OCI-LY1 (cell line): ENCODE measurements at regions not wholly inside any gene's neighbourhood (a gene's known extent, or its start where the extent isn't known, plus 50 kb on each side); places are given as distances from the start of the nearest gene placed in this dataset.

Experiments
- H2AFZ ChIP-seq: fragments of 200-600 bp; sonication (generic), shearing (Covaris generic); 2 replicates; pipeline ENCODE4 v1.6.0; 2014; ENCODE audit warnings: antibody characterized with exemption, mild to moderate bottlenecking, low read length
- H3F3A ChIP-seq: fragments of 200-600 bp; sonication (generic), shearing (Covaris generic); 2 replicates; pipeline ENCODE4 v1.6.0; 2014; ENCODE audit warnings: mild to moderate bottlenecking, antibody characterized with exemption, low read length, moderate library complexity; ENCODE audit not compliant: insufficient read depth
- H3K27ac ChIP-seq: fragments of 200-600 bp; sonication (generic); 2 replicates; pipeline ENCODE4 v1.5.1; 2014; ENCODE audit warnings: low read length, mixed run types, mild to moderate bottlenecking, low read depth; ENCODE audit not compliant: poor library complexity, severe bottlenecking
- H3K27me3 ChIP-seq: fragments of 200-600 bp; sonication (generic); 2 replicates; pipeline ENCODE4 v1.6.0; 2014; ENCODE audit warnings: antibody characterized with exemption, mild to moderate bottlenecking, low read length, moderate library complexity; ENCODE audit not compliant: insufficient read depth
- H3K36me3 ChIP-seq: fragments of 200-600 bp; sonication (generic); 2 replicates; pipeline ENCODE4 v1.6.1; 2014; ENCODE audit warnings: mild to moderate bottlenecking, antibody characterized with exemption, low read length, moderate library complexity, mixed read lengths; ENCODE audit not compliant: insufficient read depth
- H3K4me1 ChIP-seq: fragments of 200-600 bp; sonication (generic); 2 replicates; pipeline ENCODE4 v1.5.1; 2014; ENCODE audit warnings: mild to moderate bottlenecking, low read length, moderate library complexity; ENCODE audit not compliant: insufficient read depth, severe bottlenecking
- H3K4me2 ChIP-seq: fragments of 200-600 bp; sonication (generic), shearing (Covaris generic); 2 replicates; pipeline ENCODE4 v1.6.1; 2014; ENCODE audit warnings: low read length
- H3K4me3 ChIP-seq: fragments of 200-600 bp; sonication (generic); 2 replicates; pipeline ENCODE4 v1.5.1; 2014; ENCODE audit warnings: low read length, low read depth, mild to moderate bottlenecking, mixed read lengths; ENCODE audit not compliant: poor library complexity, severe bottlenecking
- H3K79me2 ChIP-seq: fragments of 200-600 bp; shearing (Covaris generic); 2 replicates; pipeline ENCODE4 v1.6.1; 2016; ENCODE audit warnings: mixed run types, low read length, mixed read lengths; ENCODE audit not compliant: insufficient read depth
- H3K9ac ChIP-seq: fragments of 200-600 bp; sonication (generic), shearing (Covaris generic); 2 replicates; pipeline ENCODE4 v1.6.1; 2014; ENCODE audit warnings: mild to moderate bottlenecking, low read length, mixed read lengths
- H3K9me2 ChIP-seq: fragments of 200-600 bp; sonication (generic), shearing (Covaris generic); 2 replicates; pipeline ENCODE4 v1.6.1; 2014; ENCODE audit warnings: low read depth, mild to moderate bottlenecking, low read length, mixed read lengths
- H3K9me3 ChIP-seq: fragments of 200-600 bp; shearing (Covaris generic); 2 replicates; pipeline ENCODE4 v1.6.1; 2014; ENCODE audit warnings: low read length, mixed read lengths
- H4K20me1 ChIP-seq: fragments of 200-600 bp; sonication (generic), shearing (Covaris generic); 2 replicates; pipeline ENCODE4 v1.6.0; 2016; ENCODE audit warnings: mild to moderate bottlenecking, low read length; ENCODE audit not compliant: insufficient read depth
- EZH2 ChIP-seq: fragments of 200-600 bp; sonication (generic), shearing (Covaris generic); IDR thresholded peaks from 2 replicates; pipeline ENCODE4 v1.8.0; 2017; ENCODE audit warnings: borderline replicate concordance, mixed run types, mild to moderate bottlenecking, antibody characterized with exemption, low read length, moderate library complexity, mixed read lengths
- TF ChIP-seq, protein P1 (sequence below): fragments of 200-600 bp; sonication (generic), shearing (Covaris generic); IDR thresholded peaks from 2 replicates; pipeline ENCODE4 v1.5.1; 2017; ENCODE audit warnings: mild to moderate bottlenecking, antibody characterized with exemption, low read length, moderate library complexity, mixed read lengths

- H3F3A ChIP-seq = no peaks in the 10 kb centered on the region
- H3K4me2 ChIP-seq = no peak overlapping the region
- H3K9ac ChIP-seq = no peak overlapping the region
- TF ChIP-seq, protein P1, sequence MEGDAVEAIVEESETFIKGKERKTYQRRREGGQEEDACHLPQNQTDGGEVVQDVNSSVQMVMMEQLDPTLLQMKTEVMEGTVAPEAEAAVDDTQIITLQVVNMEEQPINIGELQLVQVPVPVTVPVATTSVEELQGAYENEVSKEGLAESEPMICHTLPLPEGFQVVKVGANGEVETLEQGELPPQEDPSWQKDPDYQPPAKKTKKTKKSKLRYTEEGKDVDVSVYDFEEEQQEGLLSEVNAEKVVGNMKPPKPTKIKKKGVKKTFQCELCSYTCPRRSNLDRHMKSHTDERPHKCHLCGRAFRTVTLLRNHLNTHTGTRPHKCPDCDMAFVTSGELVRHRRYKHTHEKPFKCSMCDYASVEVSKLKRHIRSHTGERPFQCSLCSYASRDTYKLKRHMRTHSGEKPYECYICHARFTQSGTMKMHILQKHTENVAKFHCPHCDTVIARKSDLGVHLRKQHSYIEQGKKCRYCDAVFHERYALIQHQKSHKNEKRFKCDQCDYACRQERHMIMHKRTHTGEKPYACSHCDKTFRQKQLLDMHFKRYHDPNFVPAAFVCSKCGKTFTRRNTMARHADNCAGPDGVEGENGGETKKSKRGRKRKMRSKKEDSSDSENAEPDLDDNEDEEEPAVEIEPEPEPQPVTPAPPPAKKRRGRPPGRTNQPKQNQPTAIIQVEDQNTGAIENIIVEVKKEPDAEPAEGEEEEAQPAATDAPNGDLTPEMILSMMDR = no peak
- no peak for TF ChIP-seq EZH2
- H3K36me3 ChIP-seq = no peaks in the 10 kb centered on the region
- no peaks in the 10 kb centered on the region for H3K79me2 ChIP-seq
- no peaks in the 10 kb centered on the region for H3K4me1 ChIP-seq
- no peak overlapping the region for H3K27ac ChIP-seq
- H4K20me1 ChIP-seq = no peaks in the 10 kb centered on the region
- no peaks in the 10 kb centered on the region for H3K9me2 ChIP-seq
- H3K9me3 ChIP-seq = no peaks in the 10 kb centered on the region
- peaks cover 5% of the 10 kb centered on the region; the same call in 1 of the 2 replicates for H3K27me3 ChIP-seq
- H3K4me3 ChIP-seq = no peak overlapping the region
- no peak overlapping the region for H2AFZ ChIP-seq
These were observed 287.3 kb upstream of the FOXF1 start for GRCh38 chr16:86222965-86223551.

DNA sequence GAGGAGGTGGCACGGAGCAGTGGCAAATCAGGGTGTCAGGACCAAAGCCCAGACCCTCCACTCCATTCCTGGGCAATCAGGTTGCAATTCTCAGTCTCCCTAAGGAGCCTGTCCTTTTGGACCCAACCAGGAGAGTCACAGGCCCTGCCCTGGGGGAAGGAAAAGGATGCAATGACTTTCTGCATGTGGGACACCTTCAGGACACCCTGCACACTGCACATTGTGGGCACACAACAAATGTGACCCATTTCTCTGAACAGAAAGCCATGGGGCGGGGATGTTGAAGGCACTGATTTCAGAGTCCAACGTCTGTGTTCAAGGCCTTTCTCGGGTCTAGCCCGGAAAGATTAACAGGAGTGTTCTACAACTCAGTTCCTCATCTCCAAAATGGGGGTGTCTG, 286.2 kb upstream of the FOXF1 start:
- Histone ChIP-seq H3K36me3 (no peaks in the 10 kb centered on the region), H4K20me1 (no peaks in the 10 kb centered on the region), H3K27me3 (peaks cover 5% of the 10 kb centered on the region; the same call in 1 of the 2 replicates), H3K9me3 (no peaks in the 10 kb centered on the region), H3K9ac (no peak overlapping the region), H3F3A (no peaks in the 10 kb centered on the region), H2AFZ (no peak overlapping the region), H3K4me1 (no peaks in the 10 kb centered on the region), H3K4me2 (no peak overlapping the region), H3K4me3 (no peak overlapping the region), H3K79me2 (no peaks in the 10 kb centered on the region), H3K9me2 (no peaks in the 10 kb centered on the region), H3K27ac (no peak overlapping the region)
- TF ChIP-seq EZH2 = no peak
- TF ChIP-seq, protein P1 = no peak

DNA sequence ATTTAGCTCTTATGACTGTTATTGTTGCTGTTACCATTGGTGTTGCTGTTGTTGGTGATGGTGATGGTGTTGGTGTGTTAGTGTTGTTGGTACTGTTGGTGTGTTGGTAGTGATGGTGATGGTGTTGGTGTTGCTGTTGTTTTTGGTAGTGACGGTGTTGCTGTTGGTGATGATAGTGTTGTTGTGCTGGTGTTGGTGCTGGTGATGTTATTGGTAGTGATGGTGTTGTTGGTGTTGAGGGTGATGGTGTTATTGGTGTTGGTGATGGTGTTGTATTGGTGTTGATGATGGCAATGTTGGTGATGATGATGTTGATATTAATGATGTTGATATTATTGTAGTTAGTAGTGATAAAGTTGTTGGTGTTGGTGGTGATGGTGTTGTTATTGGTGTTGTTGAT, 285.7 kb upstream of the FOXF1 start:
- TF ChIP-seq EZH2 = no peak
- TF ChIP-seq, protein P1 = no peak
- Histone ChIP-seq H3K27me3 (peaks cover 2% of the 10 kb centered on the region; the same call in 1 of the 2 replicates), H4K20me1 (no peaks in the 10 kb centered on the region)

More for the DNA sequence above, 285.7 kb upstream of the FOXF1 start:
- H3K79me2 ChIP-seq = no peaks in the 10 kb centered on the region
- H3K4me3 ChIP-seq = no peak overlapping the region
- H2AFZ ChIP-seq = no peak overlapping the region
- H3K27ac ChIP-seq = no peak overlapping the region
- H3K4me1 ChIP-seq = no peaks in the 10 kb centered on the region
- no peaks in the 10 kb centered on the region for H3K9me2 ChIP-seq
- H3K9ac ChIP-seq = no peak overlapping the region
- no peaks in the 10 kb centered on the region for H3F3A ChIP-seq
- no peaks in the 10 kb centered on the region for H3K9me3 ChIP-seq
- H3K4me2 ChIP-seq = no peak overlapping the region
- no peaks in the 10 kb centered on the region for H3K36me3 ChIP-seq
